ENCODE measurements at regions not wholly inside any gene's neighbourhood (a gene's known extent, or its start where the extent isn't known, plus 50 kb on each side); places are given as distances from the start of the nearest gene placed in this dataset.
"Not testable (repeated sequence)": the region's sequence is repeated elsewhere in the genome, so short reads cannot be mapped to it uniquely, and the experiment has no call there.

DNA sequence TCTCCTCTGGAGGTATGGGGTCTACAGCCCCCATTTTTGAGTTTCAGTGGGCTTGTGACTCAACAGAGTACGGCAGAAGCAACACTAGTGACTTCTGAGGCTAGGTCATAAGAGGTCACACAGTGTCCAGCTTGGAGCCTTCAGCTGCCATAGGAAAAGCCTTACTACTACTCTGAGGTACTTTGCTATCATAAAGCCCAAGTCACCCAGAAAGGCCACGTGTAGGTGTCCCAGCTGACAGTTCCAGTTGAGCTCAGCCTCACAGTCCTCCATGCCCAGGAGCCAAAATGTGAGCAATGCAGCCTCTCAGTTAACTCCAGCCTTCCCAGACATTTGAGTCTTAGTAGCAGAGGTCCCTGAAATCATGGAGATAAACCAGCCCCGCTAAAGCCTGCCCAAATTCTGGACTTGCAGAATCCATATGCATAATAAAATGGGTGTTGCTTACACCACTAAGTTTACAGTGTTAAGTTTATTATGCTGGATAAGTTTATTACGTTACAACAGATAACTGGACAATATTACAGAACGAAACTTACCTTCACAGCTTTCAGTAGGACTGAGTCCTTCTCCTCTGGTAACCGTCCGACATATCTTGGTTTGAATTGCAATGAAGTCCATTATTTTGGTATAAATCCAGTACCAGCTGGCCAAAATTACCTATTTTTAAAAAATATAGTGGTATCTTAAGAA lies 181.1 kb downstream of the AVL9 start:
- Histone ChIP-seq H3K27me3 (no peaks in the 10 kb centered on the region), H3K27ac (no peak overlapping the region), H3K4me3 (no peak overlapping the region), H3K9me3 (no peaks in the 10 kb centered on the region), H3K4me1 (no peaks in the 10 kb centered on the region), H3K36me3 (no peaks in the 10 kb centered on the region)
- DNase-seq (ENCODE audit: low spot score) = no peak
- TF ChIP-seq, protein P1, sequence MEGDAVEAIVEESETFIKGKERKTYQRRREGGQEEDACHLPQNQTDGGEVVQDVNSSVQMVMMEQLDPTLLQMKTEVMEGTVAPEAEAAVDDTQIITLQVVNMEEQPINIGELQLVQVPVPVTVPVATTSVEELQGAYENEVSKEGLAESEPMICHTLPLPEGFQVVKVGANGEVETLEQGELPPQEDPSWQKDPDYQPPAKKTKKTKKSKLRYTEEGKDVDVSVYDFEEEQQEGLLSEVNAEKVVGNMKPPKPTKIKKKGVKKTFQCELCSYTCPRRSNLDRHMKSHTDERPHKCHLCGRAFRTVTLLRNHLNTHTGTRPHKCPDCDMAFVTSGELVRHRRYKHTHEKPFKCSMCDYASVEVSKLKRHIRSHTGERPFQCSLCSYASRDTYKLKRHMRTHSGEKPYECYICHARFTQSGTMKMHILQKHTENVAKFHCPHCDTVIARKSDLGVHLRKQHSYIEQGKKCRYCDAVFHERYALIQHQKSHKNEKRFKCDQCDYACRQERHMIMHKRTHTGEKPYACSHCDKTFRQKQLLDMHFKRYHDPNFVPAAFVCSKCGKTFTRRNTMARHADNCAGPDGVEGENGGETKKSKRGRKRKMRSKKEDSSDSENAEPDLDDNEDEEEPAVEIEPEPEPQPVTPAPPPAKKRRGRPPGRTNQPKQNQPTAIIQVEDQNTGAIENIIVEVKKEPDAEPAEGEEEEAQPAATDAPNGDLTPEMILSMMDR (IDR thresholded peaks at IDR 0.05) = no peak

DNA sequence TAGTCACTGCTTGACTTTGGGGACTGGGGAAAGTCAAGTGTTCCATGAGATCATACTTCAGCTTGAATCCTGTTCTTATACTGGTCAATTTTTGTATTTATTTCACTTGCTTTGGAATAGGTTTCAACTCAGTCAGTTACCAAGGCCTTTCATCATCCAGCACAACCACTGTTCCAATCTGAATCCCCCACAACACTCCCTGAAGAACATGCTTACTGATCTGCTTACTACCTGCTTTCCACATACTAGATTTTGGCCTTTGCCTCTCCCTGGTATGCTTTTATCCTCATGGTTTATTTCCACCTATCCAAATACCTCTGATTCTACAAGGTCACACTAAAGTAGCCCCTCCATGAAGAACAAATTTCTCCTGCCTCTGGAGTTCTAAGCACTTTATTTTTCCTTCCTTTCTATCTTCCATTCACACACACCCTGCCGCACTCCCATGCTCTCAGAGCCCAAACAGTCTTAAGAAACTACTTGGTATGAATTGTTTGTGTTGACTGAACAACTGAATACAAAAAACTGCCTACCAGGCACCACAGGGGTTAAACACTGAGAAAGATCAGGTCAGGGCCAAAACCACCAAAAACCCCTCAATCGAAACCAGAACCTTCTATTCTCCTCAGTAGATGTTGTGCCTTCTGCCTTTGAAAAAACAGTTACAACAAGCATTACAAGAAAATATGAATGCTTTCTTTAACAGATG lies 178.1 kb downstream of the AVL9 start:
- Histone ChIP-seq H3K9me3 (peaks cover 0 to under 1% of the 10 kb centered on the region in 2 donors), H3K36me3 (no peaks in the 10 kb centered on the region), H3K4me3 (no peak overlapping the region), H3K27me3 (no peaks in the 10 kb centered on the region), H3K4me1 (peaks cover 0 to 10% of the 10 kb centered on the region in 2 donors), H3K27ac (no peak overlapping the region)
- TF ChIP-seq, protein P1 (IDR thresholded peaks at IDR 0.05) = no peak
- no peak for DNase-seq (ENCODE audit: low spot score)

DNA sequence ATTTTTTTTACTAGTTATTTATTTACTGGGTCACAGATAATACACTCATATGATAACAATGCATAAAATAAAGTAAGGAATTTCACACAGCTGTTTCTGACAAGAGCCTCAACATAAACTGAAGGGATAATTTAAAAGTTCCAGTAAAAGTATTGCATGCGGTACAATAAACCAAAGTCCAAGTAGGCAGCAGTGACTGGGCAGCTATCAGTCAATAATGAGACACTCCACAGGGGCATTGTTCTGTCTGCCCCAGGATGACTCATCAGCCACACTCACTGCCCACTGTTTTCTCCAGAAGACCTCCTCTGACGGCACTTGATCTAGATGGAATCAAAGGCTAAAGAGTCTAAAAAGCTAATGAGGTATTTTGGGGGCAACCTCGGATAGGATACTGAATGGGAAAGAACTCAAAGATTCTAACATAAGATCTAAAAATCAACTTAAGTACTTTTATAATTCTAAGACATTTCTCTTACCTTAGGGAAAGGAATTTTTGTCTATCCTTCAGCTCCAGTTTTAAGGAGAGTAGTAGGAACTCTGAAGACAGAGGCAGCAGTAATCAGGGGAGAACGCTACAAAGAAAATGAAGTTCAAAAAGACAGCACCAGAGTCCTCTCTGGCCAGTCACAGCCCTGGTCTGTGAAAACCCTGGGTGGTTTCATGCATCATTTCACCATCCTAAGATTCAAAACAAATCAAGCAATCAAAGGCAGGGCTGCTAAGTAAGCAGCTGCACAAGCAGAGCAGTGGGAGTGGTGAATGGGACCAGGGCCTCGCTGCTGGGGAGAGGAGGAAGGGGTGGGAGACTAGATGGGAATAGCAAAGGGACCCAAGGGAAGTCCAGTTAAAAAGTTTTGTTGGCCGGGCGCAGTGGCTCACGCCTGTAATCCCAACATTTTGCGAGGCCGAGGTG lies 175.1 kb downstream of the AVL9 start:
- DNase-seq (ENCODE audit: low spot score) = no peak
- Histone ChIP-seq H3K4me1 (peaks cover 0 to 10% of the 10 kb centered on the region in 2 donors), H3K9me3 (peaks cover 0 to 11% of the 10 kb centered on the region in 2 donors), H3K27ac (no peak overlapping the region), H3K27me3 (no peaks in the 10 kb centered on the region), H3K4me3 (no peak overlapping the region), H3K36me3 (no peaks in the 10 kb centered on the region)
- TF ChIP-seq, protein P1 (IDR thresholded peaks at IDR 0.05) = no peak

DNA sequence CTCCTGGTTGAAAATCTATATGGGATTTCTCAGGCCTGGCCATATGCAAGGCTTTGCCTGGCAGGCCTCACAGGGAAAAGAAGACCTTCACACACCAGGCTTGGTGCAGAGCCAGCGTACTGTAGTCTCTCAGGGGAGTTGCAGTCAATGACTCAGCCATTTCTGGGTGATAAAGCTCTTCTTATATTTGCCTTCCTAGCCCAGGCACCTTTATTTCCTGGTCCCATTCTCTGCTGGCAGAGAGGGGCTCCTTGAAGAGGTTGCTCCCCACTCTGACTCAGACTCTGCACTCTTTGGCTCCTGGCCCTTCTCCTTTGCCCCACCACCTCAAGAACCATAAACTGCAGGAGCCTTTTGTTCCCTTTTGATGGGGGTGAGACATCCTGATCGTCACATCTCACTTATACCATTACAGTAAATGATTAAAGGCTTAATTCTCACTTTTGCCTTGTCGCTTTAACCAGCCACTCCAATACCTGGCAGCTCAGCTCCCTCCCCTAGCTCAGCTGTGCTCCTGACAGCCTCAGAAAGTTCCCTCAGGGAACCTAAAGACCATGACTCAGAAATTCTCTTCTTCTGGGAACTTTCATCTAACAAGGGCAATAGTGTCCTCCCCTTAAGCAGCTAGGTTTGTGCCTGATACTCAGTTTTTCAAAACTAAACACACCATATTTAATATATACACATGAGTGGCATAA lies 174.0 kb downstream of the AVL9 start:
- Histone ChIP-seq H3K4me1 (peaks cover 0 to 10% of the 10 kb centered on the region in 2 donors), H3K27ac (peak overlapping the region; percentile 14 to 58), H3K9me3 (peaks cover 0 to 11% of the 10 kb centered on the region in 2 donors)
- DNase-seq (ENCODE audit: low spot score); H3K36me3 ChIP-seq; H3K4me3 ChIP-seq; H3K27me3 ChIP-seq: not testable (repeated sequence)

DNA sequence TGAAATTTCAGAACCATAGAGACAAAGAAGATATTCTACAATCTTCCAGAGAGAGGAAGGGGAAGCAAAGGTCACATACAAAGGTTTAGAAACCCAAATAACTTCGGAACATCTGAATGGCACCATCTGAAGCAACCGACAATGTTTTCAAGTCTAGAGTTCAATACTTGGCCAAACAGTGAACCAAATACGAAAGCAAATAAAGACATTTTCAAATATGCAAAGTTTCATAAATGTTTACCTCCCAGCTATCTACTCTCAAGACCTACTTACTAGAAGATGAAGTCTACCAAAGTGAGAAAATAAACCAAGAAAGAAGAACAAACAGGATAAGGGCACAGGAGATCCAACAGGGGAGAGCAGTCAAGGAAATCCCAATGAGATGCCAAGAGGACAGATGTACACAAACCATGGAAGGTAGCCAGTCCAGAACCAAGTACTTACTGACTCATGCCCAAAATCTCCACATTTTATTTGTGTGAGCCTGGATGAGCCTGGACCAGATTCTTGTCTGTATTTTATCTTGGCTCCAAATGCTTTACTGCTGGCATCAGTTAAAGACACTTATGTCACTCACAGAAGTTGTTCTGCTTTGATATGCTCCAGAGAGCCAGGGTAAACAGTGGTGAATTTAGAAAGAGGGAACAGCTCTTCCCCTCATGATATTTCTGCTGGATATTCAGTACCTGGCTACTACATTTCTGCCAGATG lies 173.3 kb downstream of the AVL9 start:
- DNase-seq (ENCODE audit: low spot score); H3K4me3 ChIP-seq; H3K27me3 ChIP-seq; H3K36me3 ChIP-seq: not testable (repeated sequence)
- H3K4me1 ChIP-seq = peaks cover 0 to 10% of the 10 kb centered on the region in 2 donors
- H3K27ac ChIP-seq = peak overlapping the region; percentile 14 to 58
- peaks cover 0 to 11% of the 10 kb centered on the region in 2 donors for H3K9me3 ChIP-seq

DNA sequence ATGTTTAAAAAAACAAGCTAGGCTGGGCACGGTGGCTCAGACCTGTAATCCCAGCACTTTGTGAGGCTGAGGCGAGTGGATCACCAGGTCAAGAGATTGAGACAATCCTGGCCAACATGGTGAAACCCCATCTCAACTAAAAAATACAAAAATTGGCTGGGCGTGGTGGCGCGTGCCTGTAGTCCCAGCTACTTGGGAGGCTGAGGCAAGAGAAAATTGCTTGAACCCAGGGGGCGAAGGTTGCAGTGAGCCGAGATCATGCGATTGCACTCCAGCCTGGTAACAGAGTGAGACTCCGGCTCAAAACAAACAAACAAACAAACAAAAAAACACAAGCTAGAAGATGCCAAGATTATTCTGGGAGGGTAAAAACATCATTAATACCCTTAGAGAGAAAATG lies 172.3 kb downstream of the AVL9 start:
- DNase-seq (ENCODE audit: low spot score); H3K27ac ChIP-seq; H3K36me3 ChIP-seq; H3K27me3 ChIP-seq; H3K4me3 ChIP-seq: not testable (repeated sequence)
- H3K9me3 ChIP-seq = peaks cover 0 to 11% of the 10 kb centered on the region in 2 donors
- peaks cover 0 to 10% of the 10 kb centered on the region in 2 donors for H3K4me1 ChIP-seq

DNA sequence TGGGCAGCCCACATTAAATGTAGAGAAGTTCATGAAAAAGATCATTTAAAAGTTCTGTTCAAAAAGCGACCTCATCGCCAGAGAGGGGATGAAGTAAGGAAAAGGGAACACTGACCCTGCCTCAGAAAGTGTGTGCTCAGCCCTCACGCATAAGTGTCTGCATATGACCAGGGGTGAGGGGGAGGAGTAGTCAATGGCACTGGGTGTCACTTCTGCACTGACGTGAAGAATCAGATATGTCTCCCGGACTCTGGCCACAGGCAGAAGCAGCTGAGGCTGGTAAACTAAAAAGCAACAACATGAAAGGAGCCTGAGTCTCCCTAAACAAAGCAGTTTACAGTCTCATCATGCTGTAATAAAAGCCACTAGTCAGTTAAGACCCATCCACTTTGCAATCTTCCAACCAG lies 168.5 kb downstream of the AVL9 start:
- not testable (repeated sequence) for H3K27ac ChIP-seq; H3K36me3 ChIP-seq; H3K27me3 ChIP-seq; DNase-seq (ENCODE audit: low spot score); H3K4me1 ChIP-seq; H3K4me3 ChIP-seq
- H3K9me3 ChIP-seq = peaks cover 0 to 11% of the 10 kb centered on the region in 2 donors

DNA sequence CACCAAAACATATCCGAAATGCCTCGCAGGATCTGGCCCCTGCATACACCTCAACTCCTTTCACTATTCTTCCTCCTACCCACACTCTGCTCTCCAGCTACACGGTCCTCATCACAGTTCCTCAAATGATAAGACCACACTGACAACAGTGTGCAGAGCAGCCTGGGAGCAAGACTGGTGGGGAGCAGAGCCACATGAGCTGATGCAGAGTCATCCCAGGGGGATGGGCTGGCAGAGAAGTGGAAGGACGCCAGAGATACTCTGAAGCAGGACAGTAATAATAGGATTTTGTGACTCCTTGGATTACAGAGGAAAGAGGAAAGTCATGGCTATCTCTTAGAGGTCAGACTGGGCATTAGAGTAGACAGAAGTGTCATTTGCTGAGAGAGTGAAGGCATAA lies 167.2 kb downstream of the AVL9 start:
- H3K4me1 ChIP-seq; H3K27ac ChIP-seq; DNase-seq (ENCODE audit: low spot score); H3K9me3 ChIP-seq; H3K27me3 ChIP-seq; H3K4me3 ChIP-seq; H3K36me3 ChIP-seq: not testable (repeated sequence)

All from right atrium auricular region (tissue), 2 donors.